SU-DHL-6 (cell line): ENCODE measurements at regions not wholly inside any gene's neighbourhood (a gene's known extent, or its start where the extent isn't known, plus 50 kb on each side); places are given as distances from the start of the nearest gene placed in this dataset.

Experiments used
- EZH2phosphoT487 ChIP-seq: fragments of 200-600 bp; sonication (generic), shearing (Covaris generic); conservative IDR thresholded peaks from 2 replicates; pipeline ENCODE4 v1.6.1; 2018; ENCODE audit warnings: mild to moderate bottlenecking, antibody characterized with exemption, low read length, moderate library complexity, mixed read lengths
- TF ChIP-seq, protein P1 (sequence below): fragments of 200-600 bp; sonication (generic); IDR thresholded peaks from one replicate; pipeline ENCODE4 v1.5.1; 2017; ENCODE audit warnings: antibody characterized with exemption, mild to moderate bottlenecking, low read length, moderate library complexity; ENCODE audit not compliant: insufficient read depth, poor library complexity, severe bottlenecking

DNA sequence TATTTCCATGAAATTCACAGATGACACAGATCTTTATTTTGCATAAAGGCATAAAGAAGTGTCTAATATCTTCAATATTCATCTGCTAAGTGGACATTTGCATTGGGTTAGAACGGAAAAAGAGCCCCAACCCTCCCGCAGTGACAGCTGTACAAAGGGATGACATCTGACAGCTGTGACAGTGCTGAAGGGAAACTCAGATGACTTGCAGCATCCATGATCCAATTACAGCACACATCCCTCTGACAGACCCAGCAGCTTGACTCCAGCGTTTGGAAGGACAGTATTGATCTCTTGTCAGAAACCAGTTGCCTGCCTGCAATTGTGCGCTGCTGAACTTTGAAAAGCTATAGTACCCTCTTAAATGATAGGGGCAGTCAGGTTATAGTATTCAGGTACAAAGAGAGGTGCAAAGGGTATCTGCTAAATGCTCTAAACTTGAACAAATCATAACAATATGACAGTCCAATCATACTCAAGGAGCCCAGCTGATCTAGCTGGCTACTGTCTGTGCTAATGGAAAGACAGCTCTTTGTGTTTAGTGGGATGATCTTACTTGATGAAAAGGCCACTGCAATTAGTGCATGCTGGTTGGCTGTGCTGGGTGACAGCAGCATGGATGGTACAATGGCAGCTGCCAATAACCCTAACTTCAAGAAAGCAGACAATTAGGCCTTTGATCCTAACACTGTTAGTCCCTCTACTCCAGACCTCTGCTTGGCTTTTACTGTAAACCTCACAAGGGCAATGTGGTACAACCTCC lies 599.2 kb downstream of the NR4A2 start:
- TF ChIP-seq, protein P1, sequence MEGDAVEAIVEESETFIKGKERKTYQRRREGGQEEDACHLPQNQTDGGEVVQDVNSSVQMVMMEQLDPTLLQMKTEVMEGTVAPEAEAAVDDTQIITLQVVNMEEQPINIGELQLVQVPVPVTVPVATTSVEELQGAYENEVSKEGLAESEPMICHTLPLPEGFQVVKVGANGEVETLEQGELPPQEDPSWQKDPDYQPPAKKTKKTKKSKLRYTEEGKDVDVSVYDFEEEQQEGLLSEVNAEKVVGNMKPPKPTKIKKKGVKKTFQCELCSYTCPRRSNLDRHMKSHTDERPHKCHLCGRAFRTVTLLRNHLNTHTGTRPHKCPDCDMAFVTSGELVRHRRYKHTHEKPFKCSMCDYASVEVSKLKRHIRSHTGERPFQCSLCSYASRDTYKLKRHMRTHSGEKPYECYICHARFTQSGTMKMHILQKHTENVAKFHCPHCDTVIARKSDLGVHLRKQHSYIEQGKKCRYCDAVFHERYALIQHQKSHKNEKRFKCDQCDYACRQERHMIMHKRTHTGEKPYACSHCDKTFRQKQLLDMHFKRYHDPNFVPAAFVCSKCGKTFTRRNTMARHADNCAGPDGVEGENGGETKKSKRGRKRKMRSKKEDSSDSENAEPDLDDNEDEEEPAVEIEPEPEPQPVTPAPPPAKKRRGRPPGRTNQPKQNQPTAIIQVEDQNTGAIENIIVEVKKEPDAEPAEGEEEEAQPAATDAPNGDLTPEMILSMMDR, result no peak
- TF ChIP-seq EZH2phosphoT487, result no peak
